Neutrophil (primary cell): ENCODE measurements at regions not wholly inside any gene's neighbourhood (a gene's known extent, or its start where the extent isn't known, plus 50 kb on each side); places are given as distances from the start of the nearest gene placed in this dataset.

Source experiments
- H3K27ac ChIP-seq: fragments of 200-600 bp; sonication (generic); 2 replicates; pipeline ENCODE4 v1.5.1; 2016; ENCODE audit warnings: mild to moderate bottlenecking, moderate library complexity
- H3K27me3 ChIP-seq: fragments of 200-600 bp; sonication (generic); 2 replicates; pipeline ENCODE4 v1.6.0; 2016; ENCODE audit warnings: mild to moderate bottlenecking
- H3K36me3 ChIP-seq: fragments of 200-600 bp; sonication (generic); 2 replicates; pipeline ENCODE4 v1.5.1; 2017
- H3K4me1 ChIP-seq, 2 experiments: fragments of 200-600 bp in 1 of 2; sonication (generic) in 1 of 2; 1 replicate in 1 of 2; 2 replicates in 1 of 2; pipeline versions ENCODE4 v1.5.1 to v1.6.1; 2013 to 2016; ENCODE audit warnings: low read depth in 1 of 2, low read length in 1 of 2, mild to moderate bottlenecking in 1 of 2, moderate library complexity in 1 of 2; ENCODE audit not compliant: control insufficient read depth in 1 of 2, insufficient read depth in 1 of 2
- H3K4me3 ChIP-seq, 2 experiments: fragments of 200-600 bp in 1 of 2; sonication (generic) in 1 of 2; 1 replicate in 1 of 2; 2 replicates in 1 of 2; pipeline ENCODE4 v1.5.1; 2013 to 2016; ENCODE audit warnings: low read depth in 1 of 2, low read length in 1 of 2, mild to moderate bottlenecking in 1 of 2, moderate library complexity in 1 of 2
- H3K9me3 ChIP-seq: fragments of 200-600 bp; sonication (generic); 2 replicates; pipeline ENCODE4 v1.5.1; 2016
- CTCF ChIP-seq: fragments of 200-600 bp; sonication (generic); IDR thresholded peaks from 2 replicates; pipeline ENCODE4 v1.5.1; 2016; ENCODE audit warnings: antibody characterized with exemption

- no peak for TF ChIP-seq CTCF
- no peak overlapping the region for H3K27ac ChIP-seq
- H3K9me3 ChIP-seq: no peaks in the 10 kb centered on the region
- H3K4me3 ChIP-seq: no peak overlapping the region
- H3K4me1 ChIP-seq: no peaks in the 10 kb centered on the region
- peaks cover 36% of the 10 kb centered on the region for H3K27me3 ChIP-seq
- H3K36me3 ChIP-seq: no peaks in the 10 kb centered on the region
These were observed 86.4 kb downstream of the ISX start for GRCh38 chr22:35152316-35152715.

GRCh38 chr22:35154937-35155387, 89.0 kb downstream of the ISX start:
- Histone ChIP-seq H3K4me3 (no peak overlapping the region), H3K36me3 (no peaks in the 10 kb centered on the region), H3K27ac (no peak overlapping the region), H3K27me3 (peaks cover 24% of the 10 kb centered on the region), H3K4me1 (no peaks in the 10 kb centered on the region), H3K9me3 (no peaks in the 10 kb centered on the region)
- TF ChIP-seq CTCF: no peak

- Histone ChIP-seq H3K4me1 (no peaks in the 10 kb centered on the region), H3K9me3 (no peaks in the 10 kb centered on the region), H3K4me3 (no peak overlapping the region), H3K36me3 (no peaks in the 10 kb centered on the region), H3K27ac (no peak overlapping the region), H3K27me3 (peaks cover 24% of the 10 kb centered on the region)
- no peak for TF ChIP-seq CTCF
These were observed 89.6 kb downstream of the ISX start for GRCh38 chr22:35155403-35156025.

- no peak overlapping the region for H3K4me3 ChIP-seq
- no peaks in the 10 kb centered on the region for H3K9me3 ChIP-seq
- TF ChIP-seq CTCF: no peak
- H3K36me3 ChIP-seq: no peaks in the 10 kb centered on the region
- peaks cover 24% of the 10 kb centered on the region for H3K27me3 ChIP-seq
- H3K27ac ChIP-seq: no peak overlapping the region
- H3K4me1 ChIP-seq: no peaks in the 10 kb centered on the region
These were observed 91.0 kb downstream of the ISX start for GRCh38 chr22:35156945-35157344.

GRCh38 chr22:35158336-35158735, 92.4 kb downstream of the ISX start:
- H3K27me3 ChIP-seq: peaks cover 19% of the 10 kb centered on the region
- no peak overlapping the region for H3K4me3 ChIP-seq
- H3K36me3 ChIP-seq: no peaks in the 10 kb centered on the region
- H3K4me1 ChIP-seq: no peaks in the 10 kb centered on the region
- no peak for TF ChIP-seq CTCF
- no peaks in the 10 kb centered on the region for H3K9me3 ChIP-seq
- H3K27ac ChIP-seq: no peak overlapping the region
